ENCODE measurements at regions not wholly inside any gene's neighbourhood (a gene's known extent, or its start where the extent isn't known, plus 50 kb on each side); places are given as distances from the start of the nearest gene placed in this dataset.
"Not testable (repeated sequence)": the region's sequence is repeated elsewhere in the genome, so short reads cannot be mapped to it uniquely, and the experiment has no call there.

DNA sequence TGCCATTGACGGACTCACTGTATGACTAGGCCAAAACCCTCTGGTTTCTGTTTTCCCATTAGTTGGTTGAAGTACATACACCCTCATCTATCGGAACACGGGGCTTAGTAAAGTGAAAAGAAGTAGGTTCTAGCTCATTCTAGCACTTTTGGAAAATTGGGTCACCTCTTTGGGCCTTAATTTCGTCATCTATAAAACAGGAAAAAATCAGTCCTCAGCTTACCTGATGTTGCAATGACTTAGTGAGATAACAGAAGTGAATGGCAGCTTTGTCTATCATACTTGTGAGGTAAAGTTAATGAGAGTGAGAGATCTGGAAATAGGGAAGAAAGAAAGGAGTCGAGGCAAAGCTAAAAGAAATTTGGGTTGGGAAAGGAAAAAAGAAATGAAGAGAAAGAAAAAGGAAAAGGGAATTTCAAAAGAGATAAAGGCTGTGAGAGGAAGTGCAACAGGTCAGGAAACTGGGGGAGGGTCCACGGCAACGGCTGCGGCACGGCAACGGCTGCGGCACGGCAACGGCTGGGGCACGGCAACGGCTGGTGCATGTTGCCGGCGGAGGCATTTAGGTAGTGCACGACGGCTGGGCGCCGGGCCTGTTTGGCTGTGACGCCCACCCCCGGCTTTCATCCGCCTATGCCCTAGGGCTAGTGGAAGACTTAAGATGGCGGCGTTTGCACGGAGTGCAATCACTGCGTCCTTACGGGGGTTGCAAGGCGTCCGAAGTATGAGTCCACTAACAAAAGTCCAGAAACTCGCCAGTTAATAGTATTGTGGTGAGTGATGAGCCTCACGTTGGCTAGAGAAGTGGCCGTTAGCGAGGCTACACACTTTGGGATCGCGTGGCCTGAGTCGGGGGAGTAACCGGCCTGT, 91.4 kb upstream of the XIST start:
- WGBS, 2 donors, result 4 to 5% methylated on average over 27 to 39 of the region's 39 CpGs
- peak overlapping the region; percentile 45 for H3K4me3 ChIP-seq (ENCODE audit: low read depth, poor library complexity, severe bottlenecking)
- peak; percentile 65 to 98 for DNase-seq (ENCODE audit: low spot score in 2 of 2)
- intact Hi-C loops (cut with DNase I; ENCODE audit: low total_unique reads), result no loop called here
- TF ChIP-seq POLR2A (IDR thresholded peaks at IDR 0.05), result no peak
- TF ChIP-seq, protein P1, sequence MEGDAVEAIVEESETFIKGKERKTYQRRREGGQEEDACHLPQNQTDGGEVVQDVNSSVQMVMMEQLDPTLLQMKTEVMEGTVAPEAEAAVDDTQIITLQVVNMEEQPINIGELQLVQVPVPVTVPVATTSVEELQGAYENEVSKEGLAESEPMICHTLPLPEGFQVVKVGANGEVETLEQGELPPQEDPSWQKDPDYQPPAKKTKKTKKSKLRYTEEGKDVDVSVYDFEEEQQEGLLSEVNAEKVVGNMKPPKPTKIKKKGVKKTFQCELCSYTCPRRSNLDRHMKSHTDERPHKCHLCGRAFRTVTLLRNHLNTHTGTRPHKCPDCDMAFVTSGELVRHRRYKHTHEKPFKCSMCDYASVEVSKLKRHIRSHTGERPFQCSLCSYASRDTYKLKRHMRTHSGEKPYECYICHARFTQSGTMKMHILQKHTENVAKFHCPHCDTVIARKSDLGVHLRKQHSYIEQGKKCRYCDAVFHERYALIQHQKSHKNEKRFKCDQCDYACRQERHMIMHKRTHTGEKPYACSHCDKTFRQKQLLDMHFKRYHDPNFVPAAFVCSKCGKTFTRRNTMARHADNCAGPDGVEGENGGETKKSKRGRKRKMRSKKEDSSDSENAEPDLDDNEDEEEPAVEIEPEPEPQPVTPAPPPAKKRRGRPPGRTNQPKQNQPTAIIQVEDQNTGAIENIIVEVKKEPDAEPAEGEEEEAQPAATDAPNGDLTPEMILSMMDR (IDR thresholded peaks at IDR 0.05), result no peak

DNA sequence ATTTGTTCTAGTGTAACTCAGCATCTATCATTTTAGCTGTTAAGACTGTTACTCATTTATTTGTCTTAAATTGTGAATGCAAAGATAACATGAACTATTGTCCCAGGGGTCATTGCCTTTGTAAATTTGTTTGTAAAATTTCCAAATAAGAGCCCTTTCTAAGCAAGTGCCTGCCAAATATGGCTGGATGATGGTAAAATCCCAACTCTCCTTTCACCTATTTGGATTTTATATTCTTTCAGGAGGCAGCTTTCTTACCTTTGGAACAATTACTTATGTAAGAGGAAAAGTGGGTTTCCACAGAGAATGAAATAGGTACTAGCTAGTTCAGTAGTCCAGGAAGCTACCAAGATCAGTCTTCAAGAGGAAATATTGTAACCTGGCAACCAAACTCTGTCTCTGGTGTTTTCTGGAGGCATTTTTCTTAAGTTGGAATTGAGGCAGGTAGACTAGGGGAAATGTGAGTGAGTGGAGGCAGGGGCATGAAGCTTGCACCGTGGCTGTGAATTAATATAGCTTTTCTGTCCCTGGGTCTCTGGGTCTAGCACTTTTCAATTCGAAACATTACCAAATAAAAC, 88.5 kb upstream of the XIST start:
- 78 to 83% methylated on average over 2 of the region's 2 CpGs for WGBS, 2 donors
- H3K4me3 ChIP-seq (ENCODE audit: low read depth, poor library complexity, severe bottlenecking), result no peak overlapping the region
- no peak for DNase-seq (ENCODE audit: low spot score in 2 of 2)
- TF ChIP-seq, protein P1 (IDR thresholded peaks at IDR 0.05), result no peak
- no peak for TF ChIP-seq POLR2A (IDR thresholded peaks at IDR 0.05)
- intact Hi-C loops (cut with DNase I; ENCODE audit: low total_unique reads), result no loop called here

DNA sequence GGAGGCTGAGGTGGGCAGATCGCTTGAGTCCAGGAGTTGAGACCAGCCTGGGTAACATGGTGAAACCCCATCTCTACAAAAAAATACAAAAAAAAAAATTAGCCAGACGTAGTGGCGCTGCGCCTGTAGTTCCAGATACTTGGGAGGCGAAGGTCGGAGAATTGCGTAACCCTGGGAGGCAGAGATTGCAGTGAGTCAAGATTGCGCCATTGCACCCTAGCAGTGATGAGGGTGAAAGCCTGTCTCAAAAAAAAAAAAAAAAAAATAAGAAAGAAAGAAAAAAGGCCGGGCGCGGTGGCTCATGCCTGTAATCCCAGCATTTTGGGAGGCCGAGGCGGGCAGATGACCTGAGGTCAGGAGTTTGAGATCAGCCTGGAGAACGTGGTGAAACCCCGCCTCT, 85.3 kb upstream of the XIST start:
- 82 to 86% methylated on average over 14 to 15 of the region's 15 CpGs for WGBS, 2 donors
- intact Hi-C loops (cut with DNase I; ENCODE audit: low total_unique reads); DNase-seq (ENCODE audit: low spot score in 2 of 2); H3K4me3 ChIP-seq (ENCODE audit: low read depth, poor library complexity, severe bottlenecking): not testable (repeated sequence)

DNA sequence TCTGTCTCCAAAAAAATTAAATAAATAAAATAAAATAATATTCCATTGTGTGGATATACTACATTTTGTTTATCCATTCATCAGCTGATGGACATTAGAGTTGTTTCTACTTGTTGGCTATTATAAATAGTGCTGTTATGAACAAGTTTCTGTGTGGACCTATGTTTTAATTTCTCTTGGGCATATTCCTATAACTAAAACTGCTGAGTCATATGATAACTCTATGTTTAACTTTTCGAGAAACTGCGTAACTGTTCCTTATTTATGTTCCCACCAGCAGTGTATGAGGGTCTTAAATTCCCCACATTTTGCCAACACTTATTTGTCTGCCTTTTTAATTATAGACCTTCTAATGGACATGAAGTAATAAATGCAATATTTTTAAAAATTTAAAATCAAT, 80.0 kb upstream of the XIST start:
- intact Hi-C loops (cut with DNase I; ENCODE audit: low total_unique reads), result no loop called here
- DNase-seq (ENCODE audit: low spot score in 2 of 2), result no peak
- 88 to 90% methylated on average over 2 of the region's 2 CpGs for whole genome bisulfite sequencing, 2 donors
- H3K4me3 ChIP-seq (ENCODE audit: low read depth, poor library complexity, severe bottlenecking), result no peak overlapping the region
- TF ChIP-seq POLR2A (IDR thresholded peaks at IDR 0.05), result no peak
- TF ChIP-seq, protein P1 (IDR thresholded peaks at IDR 0.05), result no peak

DNA sequence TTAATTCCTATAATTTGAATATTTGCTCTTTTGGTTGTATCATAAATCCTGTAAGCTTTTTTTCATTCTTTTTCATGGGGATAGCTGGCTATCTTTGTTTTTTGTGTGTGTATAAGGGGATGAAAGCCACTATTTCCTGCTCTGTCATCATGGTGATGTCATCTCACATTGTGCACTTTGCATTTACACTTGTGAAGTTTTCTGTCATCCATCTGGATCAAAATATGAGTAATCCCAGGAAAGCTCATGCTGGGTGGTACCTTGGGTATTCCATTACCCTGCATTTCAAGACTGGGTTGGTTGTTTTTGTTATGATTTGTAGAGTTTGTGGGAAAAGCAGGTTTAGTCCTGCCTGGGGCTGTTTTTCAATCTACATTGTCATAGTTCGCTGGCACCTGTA, 77.8 kb upstream of the XIST start:
- intact Hi-C loops (cut with DNase I; ENCODE audit: low total_unique reads), result no loop called here
- 90 to 100% methylated on average over 1 of the region's 1 CpG for WGBS, 2 donors
- no peak for DNase-seq (ENCODE audit: low spot score in 2 of 2)
- no peak for TF ChIP-seq POLR2A (IDR thresholded peaks at IDR 0.05)
- TF ChIP-seq, protein P1 (IDR thresholded peaks at IDR 0.05), result no peak
- no peak overlapping the region for H3K4me3 ChIP-seq (ENCODE audit: low read depth, poor library complexity, severe bottlenecking)

DNA sequence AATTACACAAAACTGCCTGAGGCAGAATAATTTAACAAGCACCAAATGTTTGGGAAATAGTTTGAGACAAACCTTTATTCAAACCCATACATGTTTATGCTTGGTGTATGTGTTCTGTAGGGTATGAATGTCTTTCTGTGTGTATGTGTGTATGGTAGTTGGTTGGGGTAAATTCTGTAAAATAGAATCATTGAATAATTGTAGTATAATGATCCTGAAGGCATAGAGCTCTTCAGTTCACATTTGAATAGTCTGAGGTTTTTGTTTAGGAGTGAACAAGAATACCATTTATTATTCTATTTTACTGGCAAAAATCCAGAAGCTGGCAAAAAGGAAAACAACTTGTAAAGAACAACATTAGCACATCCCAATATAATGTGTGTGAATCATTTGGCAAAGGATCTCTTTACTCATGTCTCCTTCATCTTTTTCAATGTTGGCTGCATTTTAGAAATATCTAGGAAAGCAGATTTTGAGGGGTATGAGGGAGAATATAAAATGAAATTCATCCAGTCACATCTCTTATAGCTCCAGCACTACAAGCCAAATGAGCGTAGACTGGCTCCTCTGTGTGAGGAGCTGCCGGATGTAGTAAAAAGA, 70.4 kb upstream of the XIST start:
- 75 to 76% methylated on average over 2 of the region's 2 CpGs for WGBS, 2 donors
- TF ChIP-seq, protein P1 (IDR thresholded peaks at IDR 0.05), result no peak
- no peak overlapping the region for H3K4me3 ChIP-seq (ENCODE audit: low read depth, poor library complexity, severe bottlenecking)
- intact Hi-C loops (cut with DNase I; ENCODE audit: low total_unique reads), result no loop called here
- no peak for DNase-seq (ENCODE audit: low spot score in 2 of 2)
